GM12878 (cell line): ENCODE measurements at regions not wholly inside any gene's neighbourhood (a gene's known extent, or its start where the extent isn't known, plus 50 kb on each side); places are given as distances from the start of the nearest gene placed in this dataset.

Experiments used
- ATAC-seq: fragments of 200-7000 bp; cut with Tn5 transposase; 3 replicates; pipeline ENCODE4 v1.9.1; 2020; ENCODE audit warnings: mild to moderate bottlenecking, moderate library complexity
- BruUV-seq: library from RNA; stranded (reverse); fragments of 400-500 nt; replicated peaks from 2 replicates; lab custom pipeline; 2021; lab: Mats Ljungman, UMichigan
- CTCF ChIA-PET: fragments of 300-600 bp; sonication (Branson Sonifier 250); formaldehyde crosslinking; extraction: SDS; loops from one replicate; lab custom pipeline; 2021; ENCODE audit warnings: inconsistent platforms; lab: Yijun Ruan, JAX
- POLR2A ChIA-PET: fragments of 350-600 bp; formaldehyde crosslinking; extraction: SDS; loops from one replicate; lab custom pipeline; 2021; ENCODE audit warnings: inconsistent platforms; lab: Charles Lee
- RAD21 ChIA-PET: fragments of 300-600 bp; sonication (Branson Sonifier 250); formaldehyde crosslinking; loops from one replicate; lab custom pipeline; 2023; ENCODE audit warnings: antibody characterized with exemption; ENCODE audit not compliant: unreplicated experiment; lab: Charles Lee
- SMC1A ChIA-PET: fragments of 300-600 bp; sonication (Branson Sonifier 250); formaldehyde crosslinking; loops from one replicate; lab custom pipeline; 2023; ENCODE audit not compliant: unreplicated experiment, uncharacterized antibody; lab: Charles Lee
- DNase-seq: peaks from one replicate; pipeline ENCODE4 v3.0.0-alpha.2; 2011; ENCODE audit warnings: low read depth, low spot score
- FAIRE-seq: peaks from 3 replicates; lab custom pipeline; 2011; peaks lifted over from hg19 to GRCh38; lab: Jason Lieb, UNC
- H2AFZ ChIP-seq: 2 replicates; pipeline ENCODE4 v1.6.0; 2011; ENCODE audit warnings: low read depth, low read length, control low read depth; ENCODE audit not compliant: control insufficient read depth
- H3K27ac ChIP-seq: 2 replicates; pipeline ENCODE4 v1.5.1; 2011; ENCODE audit warnings: control low read depth; ENCODE audit not compliant: control insufficient read depth, insufficient read depth
- H3K27me3 ChIP-seq, 2 experiments: replicated peaks in 1 of 2; 2 replicates each; pipeline versions ENCODE4 v1.6.0 to v1.6.1; 2011; ENCODE audit warnings: low read length in 1 of 2; ENCODE audit not compliant: control insufficient read depth in 2 of 2, insufficient read depth in 2 of 2
- H3K36me3 ChIP-seq, 2 experiments: 2 replicates each; pipeline ENCODE4 v1.5.1; 2011; ENCODE audit warnings: low read length in 1 of 2; ENCODE audit not compliant: control insufficient read depth in 2 of 2, insufficient read depth in 2 of 2
- H3K4me1 ChIP-seq: 2 replicates; pipeline ENCODE4 v1.6.1; 2011; ENCODE audit warnings: mild to moderate bottlenecking, low read length, moderate library complexity, mixed read lengths; ENCODE audit not compliant: control insufficient read depth, insufficient read depth
- H3K4me2 ChIP-seq: 2 replicates; pipeline ENCODE4 v1.6.0; 2011; ENCODE audit warnings: control low read depth; ENCODE audit not compliant: control insufficient read depth, insufficient read depth
- H3K4me3 ChIP-seq: fragments of 200-600 bp; sonication (generic); 2 replicates; pipeline ENCODE4 v1.5.1; 2016
- H3K79me2 ChIP-seq: 2 replicates; pipeline ENCODE4 v1.6.0; 2011; ENCODE audit warnings: low read length; ENCODE audit not compliant: control insufficient read depth, insufficient read depth
- H3K9ac ChIP-seq: 2 replicates; pipeline ENCODE4 v1.8.0; 2011; ENCODE audit warnings: low read length, control low read depth, mixed read lengths; ENCODE audit not compliant: control insufficient read depth, insufficient read depth
- H3K9me3 ChIP-seq: replicated peaks from 3 replicates; pipeline ENCODE4 v1.5.1; 2011; ENCODE audit warnings: mild to moderate bottlenecking, low read length; ENCODE audit not compliant: control insufficient read depth, insufficient read depth
- H4K20me1 ChIP-seq: 2 replicates; pipeline ENCODE4 v1.6.0; 2011; ENCODE audit not compliant: control insufficient read depth, insufficient read depth
- BHLHE40 ChIP-seq, 2 experiments: fragments of 450-650 bp in 1 of 2; IDR thresholded peaks; 2 replicates each; pipeline ENCODE4 v1.6.1; 2011 to 2017; ENCODE audit warnings: low read depth in 2 of 2, borderline replicate concordance in 1 of 2, improper control_type of control experiment in 1 of 2, low read length in 1 of 2, mild to moderate bottlenecking in 1 of 2
- CEBPZ ChIP-seq: fragments of 150-350 bp; IDR thresholded peaks from 2 replicates; pipeline ENCODE4 v1.6.1; 2016; ENCODE audit warnings: low read depth, low read length
- EED ChIP-seq: sonication (generic); IDR thresholded peaks from 2 replicates; pipeline ENCODE4 v1.6.1; 2016; ENCODE audit warnings: antibody characterized with exemption, low read depth
- EZH2 ChIP-seq: IDR thresholded peaks from 2 replicates; pipeline ENCODE4 v1.6.1; 2012; ENCODE audit warnings: low read depth, mild to moderate bottlenecking, control low read depth, inconsistent platforms, low read length, borderline replicate concordance; ENCODE audit not compliant: control insufficient read depth
- FOXK2 ChIP-seq: fragments of 450-650 bp; IDR thresholded peaks from 2 replicates; pipeline ENCODE4 v1.6.1; 2017; ENCODE audit warnings: mild to moderate bottlenecking, moderate library complexity
- HCFC1 ChIP-seq: fragments of 150-350 bp; IDR thresholded peaks from 2 replicates; pipeline ENCODE4 v1.6.1; 2014; ENCODE audit warnings: low read length
- MEF2A ChIP-seq: IDR thresholded peaks from 2 replicates; pipeline ENCODE4 v1.6.1; 2011; ENCODE audit warnings: low read depth, mild to moderate bottlenecking, low read length, moderate library complexity; ENCODE audit not compliant: insufficient read depth
- MTA3 ChIP-seq: IDR thresholded peaks from 2 replicates; pipeline ENCODE4 v1.6.1; 2012; ENCODE audit warnings: low read length, inconsistent platforms, borderline replicate concordance
- MYB ChIP-seq: fragments of 150-350 bp; IDR thresholded peaks from 2 replicates; pipeline ENCODE4 v1.6.1; 2014; ENCODE audit warnings: mild to moderate bottlenecking, low read depth, low read length, borderline replicate concordance
- NFYA ChIP-seq: IDR thresholded peaks from 2 replicates; pipeline ENCODE4 v1.6.1; 2011; ENCODE audit warnings: low read depth, mild to moderate bottlenecking, low read length, improper control_type of control experiment, borderline replicate concordance
- RCOR1 ChIP-seq: conservative IDR thresholded peaks from 2 replicates; pipeline ENCODE4 v1.6.1; 2012; ENCODE audit warnings: low read depth, low read length, improper control_type of control experiment
- SMAD1 ChIP-seq: fragments of 450-650 bp; IDR thresholded peaks from 2 replicates; pipeline ENCODE4 v1.6.1; 2018; ENCODE audit warnings: mild to moderate bottlenecking, low read depth; ENCODE audit not compliant: partially characterized antibody
- SREBF1 ChIP-seq: IDR thresholded peaks from 2 replicates; pipeline ENCODE4 v1.6.1; 2012; ENCODE audit warnings: mild to moderate bottlenecking, low read length
- USF1 ChIP-seq: IDR thresholded peaks from 2 replicates; pipeline ENCODE4 v1.6.1; 2011; ENCODE audit warnings: borderline replicate concordance, low read depth, mild to moderate bottlenecking, moderate library complexity, mixed read lengths, low read length; ENCODE audit not compliant: insufficient read depth; ENCODE audit errors: extremely low read length
- ZBTB4 ChIP-seq: fragments of 450-650 bp; formaldehyde crosslinking; IDR thresholded peaks from 2 replicates; pipeline ENCODE4 v1.4.0; 2022; ENCODE audit warnings: mild to moderate bottlenecking, moderate library complexity
- WGBS: methylation state at CpG from one replicate; pipeline ENCODE4 v1.1.6; 2016; ENCODE audit warnings: low lambda C conversion rate; ENCODE audit not compliant: insufficient replicate concordance, insufficient coverage; ENCODE audit errors: missing lambda C conversion rate; 5-methylcytosine and 5-hydroxymethylcytosine counted together
- in situ Hi-C: fragments of 300-500 bp; cut with MboI; formaldehyde crosslinking; loops from 9 replicates; pipeline ENCODE4 v1.14.3; 2018; ENCODE audit warnings: mixed read lengths
- intact Hi-C: fragments of 100-400 bp; cut with micrococcal nuclease; formaldehyde crosslinking; loops from one replicate; pipeline ENCODE4 v1.14.2; 2022; ENCODE audit not compliant: unreplicated experiment

- no peaks in the 10 kb centered on the region for H3K4me1 ChIP-seq
- H3K4me3 ChIP-seq: no peak overlapping the region
- H3K9me3 ChIP-seq: no peaks in the 10 kb centered on the region
- no peaks in the 10 kb centered on the region for H3K79me2 ChIP-seq
- POLR2A ChIA-PET: no interaction called here
- no TSS peak for BruUV-seq
- SMC1A ChIA-PET: no interaction called here
- no peak for ATAC-seq
- H3K9ac ChIP-seq: no peak overlapping the region
- 14% methylated on average over 2 of the region's 2 CpGs for WGBS
- H3K36me3 ChIP-seq: no peaks in the 10 kb centered on the region
- in situ Hi-C loops: no loop called here
- CTCF ChIA-PET: no interaction called here
- no peak overlapping the region for H3K4me2 ChIP-seq
- no peak for DNase-seq
- no peak for FAIRE-seq
- no peak overlapping the region for H3K27ac ChIP-seq
- intact Hi-C loops: no loop called here
- H4K20me1 ChIP-seq: no peaks in the 10 kb centered on the region
- no peak overlapping the region for H2AFZ ChIP-seq
- no peaks in the 10 kb centered on the region for H3K27me3 ChIP-seq
- RAD21 ChIA-PET: no interaction called here
- TF ChIP-seq CEBPZ: no peak
- no peak for TF ChIP-seq USF1
- no peak for TF ChIP-seq MYB
- TF ChIP-seq NFYA: no peak
- no peak for TF ChIP-seq RCOR1
- TF ChIP-seq FOXK2: no peak
- no peak for TF ChIP-seq EED
- TF ChIP-seq HCFC1: no peak
- TF ChIP-seq BHLHE40 (IDR thresholded peaks at IDR 0.05; ENCODE audit: borderline replicate concordance in 1 of 2, low read depth in 2 of 2, low read length in 1 of 2): no peak
- no peak for TF ChIP-seq EZH2
- no peak for TF ChIP-seq MTA3
- TF ChIP-seq ZBTB4 (CRISPR knock-in tag): no peak
- TF ChIP-seq MEF2A: no peak
- TF ChIP-seq SMAD1: no peak
- no peak for TF ChIP-seq SREBF1
Observed at GRCh38 chr5:29229461-29229860, 1964.0 kb upstream of the CDH6 start.
